Stimulated activated naive CD8-positive, alpha-beta T cell treated with anti-CD3 and anti-CD28 coated beads, Interleukin-15, amount 100 ng/mL, for 72 hours (primary cell): ENCODE measurements at regions not wholly inside any gene's neighbourhood (a gene's known extent, or its start where the extent isn't known, plus 50 kb on each side); places are given as distances from the start of the nearest gene placed in this dataset.

Experiments used
- ATAC-seq: fragments of 150-1000 bp; cut with Tn5 transposase; 2 replicates; pipeline ENCODE4 v1.10.0; 2021; ENCODE audit warnings: mild to moderate bottlenecking, moderate library complexity
- DNase-seq, 2 donors: peaks; one replicate each; pipeline ENCODE4 v3.0.0; 2021 to 2022
- H3K27ac Mint-ChIP-seq, 2 donors: one replicate each; pipeline ENCODE4 v1.8.0; 2022; ENCODE audit warnings: mild to moderate bottlenecking in 2 of 2, mixed read lengths in 2 of 2, moderate library complexity in 2 of 2
- H3K27me3 Mint-ChIP-seq: one replicate; pipeline ENCODE4 v1.8.0; 2022; ENCODE audit warnings: mixed read lengths
- H3K4me1 Mint-ChIP-seq: one replicate; pipeline ENCODE4 v1.8.0; 2022; ENCODE audit warnings: mild to moderate bottlenecking, mixed read lengths
- H3K4me3 Mint-ChIP-seq, 2 donors: one replicate each; pipeline ENCODE4 v1.8.0; 2022; ENCODE audit warnings: mild to moderate bottlenecking in 2 of 2, mixed read lengths in 2 of 2, moderate library complexity in 1 of 2
- H3K9me3 Mint-ChIP-seq, 2 donors: one replicate each; pipeline ENCODE4 v1.8.0; 2022; ENCODE audit warnings: mixed read lengths in 2 of 2

DNA sequence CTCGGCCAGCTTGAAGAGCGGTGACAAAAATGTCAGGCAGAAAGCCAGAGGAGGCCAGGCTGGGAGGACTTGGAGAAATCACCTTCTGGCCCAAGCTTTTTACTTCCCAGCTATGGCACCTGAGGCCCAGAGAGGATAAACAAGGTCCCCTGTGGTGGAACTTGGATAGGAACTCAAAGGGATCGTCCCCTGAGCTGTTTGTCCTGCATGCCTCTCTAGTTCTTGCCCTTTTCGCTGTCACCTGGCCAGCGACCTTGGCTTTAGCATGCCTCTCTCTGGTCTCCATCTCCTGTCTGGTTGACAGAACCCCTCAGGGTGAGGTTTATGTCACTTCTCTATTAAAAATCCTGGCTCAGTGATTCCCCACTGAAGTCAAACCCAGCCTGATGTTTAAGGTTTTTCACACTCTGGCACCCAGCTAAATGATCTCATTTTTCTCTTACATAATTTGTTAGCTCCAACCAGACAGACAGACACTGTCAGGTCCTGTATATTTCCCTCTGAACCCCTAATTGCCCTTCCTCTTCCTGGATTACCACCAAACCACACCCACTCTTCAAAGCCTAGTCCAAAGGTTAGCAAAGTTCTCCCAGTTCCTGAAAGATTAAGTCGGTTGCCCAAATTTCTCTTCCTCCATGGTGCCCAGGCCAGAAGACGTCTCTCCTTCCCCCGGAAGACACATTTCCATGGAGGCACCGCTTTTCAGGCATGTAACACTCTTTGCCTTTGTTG lies 169.1 kb downstream of the FAM43A start:
- no peak overlapping the region for H3K4me3 Mint-ChIP-seq
- H3K9me3 Mint-ChIP-seq = no peaks in the 10 kb centered on the region
- DNase-seq (no peak), ATAC-seq (no peak)
- no peaks in the 10 kb centered on the region for H3K4me1 Mint-ChIP-seq
- peak overlapping the region in 1 of 2 donors; percentile 19 for H3K27ac Mint-ChIP-seq
- H3K27me3 Mint-ChIP-seq = peaks cover 8% of the 10 kb centered on the region

DNA sequence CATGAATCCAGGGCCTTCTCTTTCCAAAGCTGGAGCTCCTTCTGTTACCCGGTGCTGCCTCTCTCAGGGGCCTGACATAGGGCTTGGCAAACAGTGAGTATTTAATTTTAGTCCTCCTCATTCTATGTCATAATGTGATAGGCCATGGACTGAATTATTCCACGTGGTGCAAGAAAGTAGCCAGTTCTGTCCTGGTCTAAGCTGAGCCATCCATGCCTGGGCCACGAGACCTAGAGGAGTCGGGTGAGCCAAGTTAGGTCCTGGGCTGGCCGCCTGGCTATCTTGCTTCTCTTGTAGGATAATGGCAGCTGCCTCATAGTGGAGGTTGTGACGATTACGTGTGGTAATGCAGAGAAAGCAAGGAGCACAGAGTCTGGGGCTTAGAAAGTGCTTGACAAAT lies 170.6 kb downstream of the FAM43A start:
- ATAC-seq = no peak
- Mint-ChIP-seq H3K27me3 (peaks cover 8% of the 10 kb centered on the region), H3K4me1 (no peaks in the 10 kb centered on the region), H3K27ac (no peak overlapping the region), H3K9me3 (no peaks in the 10 kb centered on the region), H3K4me3 (no peak overlapping the region)
- DNase-seq = no peak

DNA sequence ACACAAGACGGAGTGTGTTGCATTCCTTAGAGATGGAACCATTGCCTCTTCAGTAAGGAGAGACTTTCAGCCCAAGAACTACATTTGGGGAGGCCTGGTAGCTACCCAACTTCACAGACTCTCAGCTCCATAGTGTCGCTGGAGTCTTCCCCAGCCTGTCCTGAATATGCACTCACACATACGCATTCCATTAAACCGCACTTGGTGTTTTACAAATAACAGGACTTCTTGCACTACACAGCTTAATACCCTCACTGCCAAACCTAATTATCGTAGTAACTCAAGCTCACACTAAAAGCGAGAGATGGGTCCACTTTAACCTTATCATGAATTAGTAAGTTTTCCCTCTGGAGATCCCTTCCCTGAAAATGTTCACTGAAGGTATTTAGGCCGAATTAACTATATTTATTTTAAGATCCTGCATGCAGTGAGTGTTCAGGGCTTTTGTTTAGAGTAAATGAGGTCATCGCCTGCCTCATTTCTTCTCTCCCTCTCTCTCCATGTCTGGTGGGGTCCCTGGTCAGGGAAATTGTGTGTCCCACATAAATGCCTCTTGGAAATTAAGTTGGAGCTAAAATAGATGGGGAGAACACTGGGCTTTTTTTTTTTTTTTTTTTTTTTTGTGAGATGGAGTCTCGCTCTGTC lies 171.9 kb downstream of the FAM43A start:
- Mint-ChIP-seq H3K9me3 (no peaks in the 10 kb centered on the region), H3K27ac (no peak overlapping the region), H3K4me1 (no peaks in the 10 kb centered on the region), H3K4me3 (no peak overlapping the region), H3K27me3 (peaks cover 9% of the 10 kb centered on the region)
- no peak for DNase-seq
- no peak for ATAC-seq

DNA sequence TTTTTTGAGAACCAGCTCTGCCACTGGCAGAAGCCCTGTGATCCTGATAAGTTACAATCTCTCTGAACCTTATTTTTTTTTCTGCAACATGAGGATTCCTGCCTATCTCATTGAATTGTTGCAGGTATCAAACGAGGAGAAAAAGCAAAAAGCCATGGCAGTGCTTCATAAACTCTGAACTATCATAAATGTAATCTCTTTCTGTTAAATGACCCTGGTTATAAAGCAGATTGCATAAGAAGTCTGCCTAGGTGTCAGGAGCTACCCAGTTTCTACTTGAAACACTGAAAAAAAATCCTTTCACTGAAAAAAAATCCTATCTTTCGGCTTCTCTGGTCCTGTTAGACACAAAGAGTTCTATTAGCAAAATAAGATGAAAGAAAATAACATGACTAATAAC lies 172.7 kb downstream of the FAM43A start:
- no peak for ATAC-seq

DNA sequence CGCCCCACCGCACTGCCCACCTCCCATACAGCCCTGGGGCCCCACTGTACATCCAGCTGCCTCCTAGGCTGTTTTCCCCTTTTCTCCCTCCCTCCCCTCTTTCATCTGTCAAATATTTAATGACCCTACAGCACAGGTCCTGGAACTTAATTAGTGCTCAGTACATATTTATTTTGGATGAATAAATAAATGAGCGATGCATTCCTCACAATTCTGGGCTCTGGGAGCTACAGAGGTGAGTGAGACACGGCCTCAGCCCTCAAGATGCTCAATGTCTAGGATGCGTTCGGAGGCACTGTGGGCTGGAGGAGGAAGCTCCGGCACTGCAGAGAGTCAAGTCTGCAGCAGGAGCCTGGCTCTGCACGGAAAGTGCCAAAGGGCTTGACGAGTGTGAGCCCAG lies 175.0 kb downstream of the FAM43A start:
- Mint-ChIP-seq H3K27me3 (peaks cover 8% of the 10 kb centered on the region), H3K9me3 (no peaks in the 10 kb centered on the region), H3K4me3 (no peak overlapping the region), H3K27ac (no peak overlapping the region), H3K4me1 (no peaks in the 10 kb centered on the region)
- ATAC-seq (no peak), DNase-seq (no peak)

More for the DNA sequence above, 172.7 kb downstream of the FAM43A start:
- H3K9me3 Mint-ChIP-seq = no peaks in the 10 kb centered on the region
- peaks cover 12% of the 10 kb centered on the region for H3K27me3 Mint-ChIP-seq
- no peak for DNase-seq
- H3K4me1 Mint-ChIP-seq = no peaks in the 10 kb centered on the region
- H3K4me3 Mint-ChIP-seq = no peak overlapping the region
- H3K27ac Mint-ChIP-seq = no peak overlapping the region

DNA sequence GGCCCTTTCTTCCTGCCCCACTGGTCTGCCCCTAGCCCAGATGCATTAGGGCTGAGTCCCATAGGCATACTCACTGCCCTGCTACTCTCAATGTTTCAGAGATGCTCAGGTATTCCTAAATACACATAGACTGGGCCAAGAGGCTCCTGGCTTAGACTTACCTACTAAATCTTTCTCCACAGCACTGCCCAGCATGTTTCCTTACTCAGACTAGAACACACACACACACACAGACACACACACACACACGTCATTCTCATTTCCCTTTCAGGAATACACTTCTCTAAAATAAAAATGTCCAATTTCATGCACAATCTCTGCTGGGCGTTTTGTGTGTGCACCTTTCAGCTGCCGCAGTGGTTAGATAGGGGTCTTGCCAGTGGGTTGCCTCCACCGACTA lies 175.7 kb downstream of the FAM43A start:
- no peak for ATAC-seq
- H3K27ac Mint-ChIP-seq = no peak overlapping the region
- H3K9me3 Mint-ChIP-seq = no peaks in the 10 kb centered on the region
- no peaks in the 10 kb centered on the region for H3K4me1 Mint-ChIP-seq
- peaks cover 8% of the 10 kb centered on the region for H3K27me3 Mint-ChIP-seq
- no peak overlapping the region for H3K4me3 Mint-ChIP-seq
- no peak for DNase-seq

DNA sequence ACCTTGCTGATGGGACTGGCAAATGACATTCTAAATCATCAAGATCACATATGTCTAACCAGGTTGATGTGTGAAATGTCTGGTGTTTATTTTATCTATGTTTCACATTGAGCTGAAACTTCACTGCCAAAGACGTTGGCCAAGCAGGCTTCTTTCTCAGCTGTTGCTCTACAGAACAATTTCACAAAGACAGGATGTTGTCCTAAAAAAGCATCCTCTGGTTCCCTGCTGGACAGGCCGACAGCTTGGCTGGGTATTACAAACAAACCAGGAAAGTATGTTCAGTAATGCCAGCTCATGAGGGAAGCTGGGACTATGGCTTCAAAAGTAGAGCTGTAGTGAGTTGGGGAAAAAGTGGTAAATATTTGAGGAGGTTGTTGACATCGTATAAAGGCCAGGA lies 179.4 kb downstream of the FAM43A start:
- no peaks in the 10 kb centered on the region for H3K4me1 Mint-ChIP-seq
- ATAC-seq (no peak), DNase-seq (no peak)
- no peak overlapping the region for H3K27ac Mint-ChIP-seq
- no peak overlapping the region for H3K4me3 Mint-ChIP-seq
- H3K27me3 Mint-ChIP-seq = peaks cover 36% of the 10 kb centered on the region
- no peaks in the 10 kb centered on the region for H3K9me3 Mint-ChIP-seq

DNA sequence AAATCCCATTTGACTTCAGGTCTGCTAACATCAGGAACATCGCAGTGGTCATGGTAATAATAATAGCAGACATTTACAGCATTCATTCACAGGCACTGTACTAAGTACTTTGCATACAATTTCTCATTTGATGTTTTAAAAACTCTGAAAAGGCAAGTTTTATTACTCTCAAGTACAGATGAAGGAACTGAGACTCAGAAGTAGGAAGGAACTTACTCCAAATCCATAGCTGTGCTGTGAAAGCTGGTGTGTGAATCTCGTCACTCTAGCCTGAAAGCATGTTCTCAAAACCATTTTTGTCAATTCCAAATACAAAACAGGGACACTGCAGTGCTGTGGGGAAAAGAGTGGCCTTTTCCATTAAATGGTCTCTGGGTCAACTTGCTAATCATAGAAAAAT lies 179.9 kb downstream of the FAM43A start:
- Mint-ChIP-seq H3K27ac (no peak overlapping the region), H3K4me1 (no peaks in the 10 kb centered on the region), H3K27me3 (peaks cover 36% of the 10 kb centered on the region), H3K9me3 (no peaks in the 10 kb centered on the region), H3K4me3 (no peak overlapping the region)
- DNase-seq (no peak), ATAC-seq (no peak)

DNA sequence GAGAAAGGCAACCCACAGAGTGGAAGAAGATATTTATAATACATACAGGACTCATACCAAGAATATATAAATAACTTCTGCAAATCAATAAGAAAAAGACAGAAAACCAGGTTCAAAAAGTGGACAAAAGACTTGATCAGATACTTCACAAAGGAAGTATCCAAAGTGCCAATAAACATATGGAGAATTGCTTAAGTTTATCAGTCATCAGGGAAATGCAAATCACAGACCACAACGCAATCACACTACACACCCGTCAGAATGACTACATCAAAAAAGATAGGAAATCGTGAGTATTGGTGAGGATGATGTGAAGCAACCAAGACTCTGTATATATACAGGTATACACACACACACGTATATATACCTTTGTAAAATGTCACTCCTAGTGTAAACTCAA lies 180.6 kb downstream of the FAM43A start:
- Mint-ChIP-seq H3K4me1 (no peaks in the 10 kb centered on the region), H3K27ac (no peak overlapping the region), H3K9me3 (no peaks in the 10 kb centered on the region), H3K4me3 (no peak overlapping the region), H3K27me3 (peaks cover 36% of the 10 kb centered on the region)
- no peak for DNase-seq
- ATAC-seq = no peak

DNA sequence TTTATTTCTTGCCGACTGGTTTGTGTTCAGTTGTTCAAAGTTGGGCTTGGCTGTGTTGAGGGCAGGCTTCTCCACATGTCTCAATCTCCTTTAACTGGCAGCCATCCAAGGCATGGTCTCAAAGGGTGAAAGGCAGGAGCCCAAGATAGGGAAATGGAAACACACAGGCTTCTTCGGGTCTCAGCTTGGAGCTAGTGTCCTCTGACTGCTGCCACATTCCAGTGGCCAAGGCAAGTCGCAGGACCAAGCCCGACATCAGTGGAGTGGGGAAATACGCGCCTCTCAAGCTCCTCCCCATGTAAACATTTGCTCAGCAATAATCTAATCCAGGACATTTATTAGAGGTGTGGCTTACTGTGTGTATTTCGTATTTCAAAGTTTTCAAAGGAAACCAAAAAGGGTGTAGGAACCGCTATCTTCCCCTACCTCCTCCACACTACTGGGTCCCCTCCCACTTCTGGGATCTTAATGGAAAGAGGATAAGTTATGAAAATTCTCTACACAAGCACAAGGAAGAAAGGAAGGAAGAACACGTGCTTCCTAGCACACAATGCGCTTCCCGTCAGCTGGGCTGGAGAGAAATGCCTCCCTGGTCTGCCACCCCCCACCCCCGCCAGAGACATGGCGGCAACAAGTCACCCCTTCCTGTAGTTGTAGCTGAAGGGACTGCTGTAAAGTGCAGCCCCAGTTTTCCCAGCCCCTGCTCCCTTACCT lies 181.7 kb downstream of the FAM43A start:
- Mint-ChIP-seq H3K4me3 (no peak overlapping the region), H3K27me3 (peaks cover 36% of the 10 kb centered on the region), H3K27ac (no peak overlapping the region), H3K9me3 (no peaks in the 10 kb centered on the region), H3K4me1 (no peaks in the 10 kb centered on the region)
- ATAC-seq (no peak), DNase-seq (no peak)

DNA sequence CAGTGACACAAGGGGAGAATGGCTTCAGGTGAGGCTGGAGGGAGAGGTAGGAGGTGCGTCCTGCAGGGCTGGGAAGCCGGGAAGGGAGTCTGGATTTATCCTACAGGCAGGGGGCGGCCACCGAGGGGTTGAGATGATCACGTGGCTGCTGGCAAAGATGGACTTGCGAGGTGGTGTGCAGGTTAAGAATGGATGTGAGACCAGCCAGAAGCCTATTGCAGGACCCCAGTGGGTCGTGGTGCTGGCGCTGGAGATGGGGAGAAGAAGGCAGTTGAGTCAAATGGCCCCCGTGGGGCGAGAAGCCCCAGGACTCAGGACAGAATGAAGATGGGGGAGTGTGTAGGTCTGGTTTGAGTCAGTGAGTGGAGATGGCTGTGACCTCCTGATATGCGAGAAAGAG lies 183.1 kb downstream of the FAM43A start:
- Mint-ChIP-seq H3K4me1 (no peaks in the 10 kb centered on the region), H3K9me3 (no peaks in the 10 kb centered on the region), H3K4me3 (no peak overlapping the region), H3K27me3 (peaks cover 27% of the 10 kb centered on the region), H3K27ac (no peak overlapping the region)
- no peak for ATAC-seq
- no peak for DNase-seq

DNA sequence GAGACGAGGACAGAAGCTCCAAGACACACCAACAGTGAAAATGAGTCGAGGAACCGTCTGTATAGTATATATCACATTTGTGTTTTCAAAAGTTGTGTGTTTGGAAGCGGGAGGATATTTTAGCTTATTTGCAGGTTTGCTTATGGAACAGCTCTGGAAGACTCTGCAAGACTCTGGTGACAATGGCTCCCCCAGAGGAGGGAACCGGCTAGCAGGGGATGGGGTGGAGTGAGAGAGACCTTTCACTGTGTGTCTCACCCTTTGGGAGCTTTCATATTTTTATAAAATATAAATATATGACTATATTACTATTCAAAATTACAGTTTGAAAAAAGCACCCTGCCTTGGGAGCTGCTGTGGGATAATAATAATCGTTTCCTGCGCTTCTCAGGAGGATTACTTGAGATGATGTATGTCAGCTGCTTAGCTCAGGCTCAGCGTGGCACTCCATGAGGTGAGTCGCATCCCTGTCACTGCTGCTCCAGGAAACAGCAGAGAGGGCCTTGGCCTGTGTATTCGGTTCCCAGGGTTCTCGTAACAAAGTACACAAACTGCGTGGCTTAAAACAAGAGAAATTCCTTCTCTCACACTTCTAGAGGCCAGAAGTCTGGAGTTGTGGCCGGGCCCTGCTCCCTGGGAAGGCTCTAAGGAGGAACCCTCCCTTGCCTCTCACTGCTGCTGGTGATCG lies 183.9 kb downstream of the FAM43A start:
- Mint-ChIP-seq H3K27me3 (peaks cover 27% of the 10 kb centered on the region), H3K4me1 (no peaks in the 10 kb centered on the region), H3K4me3 (no peak overlapping the region), H3K27ac (no peak overlapping the region), H3K9me3 (no peaks in the 10 kb centered on the region)
- ATAC-seq (no peak), DNase-seq (no peak)

DNA sequence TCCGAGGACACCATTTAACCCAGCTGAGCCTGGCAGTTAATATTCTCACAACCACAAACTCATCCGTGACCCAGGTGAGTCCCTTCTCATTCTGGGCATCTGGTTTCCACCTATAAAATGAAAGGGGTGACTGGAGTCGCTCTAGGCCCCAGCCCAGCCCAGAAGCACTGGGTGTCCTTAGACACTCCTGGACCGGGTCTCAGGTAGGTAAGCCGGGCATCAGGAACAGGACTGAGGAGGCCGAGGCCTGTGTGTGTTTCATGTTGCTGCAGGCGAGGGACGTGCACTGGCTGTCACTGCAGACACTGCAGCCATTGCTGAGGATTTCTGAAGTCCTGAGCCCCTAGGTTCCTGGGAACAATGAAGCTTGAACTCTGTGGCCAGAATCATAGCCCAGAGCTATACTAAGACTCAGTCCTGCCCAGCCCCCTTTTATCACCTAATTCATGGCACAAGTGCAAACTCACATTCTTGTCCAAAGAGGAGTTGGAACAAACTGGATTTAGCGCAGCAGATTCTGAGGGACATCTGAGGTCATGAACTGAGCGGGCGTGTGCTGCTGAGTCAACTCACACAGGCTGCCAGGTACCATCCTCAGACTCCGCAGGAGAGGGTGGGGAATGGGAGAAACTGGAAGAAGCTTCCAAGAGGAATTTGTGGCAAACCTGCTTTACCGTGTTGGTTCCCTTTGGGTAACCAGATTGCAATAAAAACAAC lies 184.9 kb downstream of the FAM43A start:
- no peak overlapping the region for H3K4me3 Mint-ChIP-seq
- ATAC-seq (no peak), DNase-seq (no peak)
- peaks cover 27% of the 10 kb centered on the region for H3K27me3 Mint-ChIP-seq
- no peaks in the 10 kb centered on the region for H3K4me1 Mint-ChIP-seq
- H3K9me3 Mint-ChIP-seq = no peaks in the 10 kb centered on the region
- no peak overlapping the region for H3K27ac Mint-ChIP-seq

DNA sequence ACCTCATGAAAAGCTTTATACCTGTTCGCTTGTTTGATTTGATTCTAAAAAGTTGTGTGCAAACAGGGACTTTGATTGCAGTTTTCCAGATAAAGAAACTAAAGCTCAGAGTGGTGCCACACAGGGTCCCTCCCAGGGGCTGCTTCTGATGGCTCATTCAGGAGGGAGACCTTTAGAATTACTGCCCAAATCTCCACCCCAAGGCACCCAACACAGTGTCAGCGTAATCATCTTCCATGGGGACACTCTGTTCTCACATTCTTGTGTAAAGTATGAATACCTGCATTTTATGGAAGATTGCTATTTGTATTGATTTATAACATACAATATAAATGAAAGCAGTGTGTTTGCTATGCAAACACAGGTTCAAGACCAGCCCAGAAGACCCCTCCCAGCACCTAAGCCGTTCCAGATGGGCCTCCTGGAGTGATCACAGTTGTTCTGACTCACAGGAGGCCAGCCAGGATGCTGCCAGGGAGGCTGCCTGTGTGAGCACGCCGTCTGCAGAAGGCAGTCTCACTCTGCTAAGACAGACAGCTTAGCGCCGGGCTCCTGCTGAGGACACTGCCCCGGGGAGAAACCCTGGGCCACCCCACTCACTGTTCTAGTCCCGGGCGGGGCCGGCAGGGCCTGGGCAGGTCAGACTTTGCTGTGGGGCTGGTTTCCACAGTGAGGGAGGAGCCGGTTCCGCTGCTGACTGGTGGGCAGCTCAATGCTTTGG lies 185.6 kb downstream of the FAM43A start:
- no peaks in the 10 kb centered on the region for H3K9me3 Mint-ChIP-seq
- DNase-seq = no peak

More for the DNA sequence above, 185.6 kb downstream of the FAM43A start:
- H3K27me3 Mint-ChIP-seq = peaks cover 27% of the 10 kb centered on the region
- H3K27ac Mint-ChIP-seq = no peak overlapping the region
- peak; percentile 44 for ATAC-seq
- no peak overlapping the region for H3K4me3 Mint-ChIP-seq
- no peaks in the 10 kb centered on the region for H3K4me1 Mint-ChIP-seq
